ENCODE measurements at regions not wholly inside any gene's neighbourhood (a gene's known extent, or its start where the extent isn't known, plus 50 kb on each side); places are given as distances from the start of the nearest gene placed in this dataset.
"Not testable (repeated sequence)": the region's sequence is repeated elsewhere in the genome, so short reads cannot be mapped to it uniquely, and the experiment has no call there.

DNA sequence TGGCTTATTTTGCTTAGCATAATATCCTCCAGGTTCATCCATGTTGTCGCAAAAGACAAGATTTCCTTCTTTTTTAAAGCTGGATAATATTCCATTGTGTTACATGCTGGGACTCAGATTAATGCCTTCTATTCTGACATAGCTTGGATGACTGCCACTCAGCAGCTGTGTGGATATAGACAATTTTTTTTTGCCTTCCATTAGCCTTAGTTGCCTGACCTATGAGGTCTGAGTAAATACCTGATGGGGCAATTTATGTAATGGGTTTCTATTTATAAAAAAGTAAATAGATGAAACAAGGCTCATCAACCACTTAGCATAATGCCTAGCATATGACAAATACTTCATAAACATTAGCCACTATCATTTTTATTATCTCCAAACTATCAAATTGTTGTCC, 515.4 kb downstream of the ZNF674 start:
- no peak overlapping the region for H3K4me3 ChIP-seq (ENCODE audit: low read length)
- H3K9me3 ChIP-seq (ENCODE audit: low read depth, low read length): no peaks in the 10 kb centered on the region
- H3K4me1 ChIP-seq (ENCODE audit: insufficient read depth, low read length): no peaks in the 10 kb centered on the region
- H3K27me3 ChIP-seq (ENCODE audit: insufficient read depth, low read length): no peaks in the 10 kb centered on the region

- no peaks in the 10 kb centered on the region for H3K9me3 ChIP-seq (ENCODE audit: low read depth, low read length)
- H3K4me3 ChIP-seq (ENCODE audit: low read length): no peak overlapping the region
- H3K27me3 ChIP-seq (ENCODE audit: insufficient read depth, low read length): no peaks in the 10 kb centered on the region
- H3K4me1 ChIP-seq (ENCODE audit: insufficient read depth, low read length): no peaks in the 10 kb centered on the region
Measured at GRCh38 chrX:46016296-46016695, 528.9 kb downstream of the ZNF674 start.

DNA sequence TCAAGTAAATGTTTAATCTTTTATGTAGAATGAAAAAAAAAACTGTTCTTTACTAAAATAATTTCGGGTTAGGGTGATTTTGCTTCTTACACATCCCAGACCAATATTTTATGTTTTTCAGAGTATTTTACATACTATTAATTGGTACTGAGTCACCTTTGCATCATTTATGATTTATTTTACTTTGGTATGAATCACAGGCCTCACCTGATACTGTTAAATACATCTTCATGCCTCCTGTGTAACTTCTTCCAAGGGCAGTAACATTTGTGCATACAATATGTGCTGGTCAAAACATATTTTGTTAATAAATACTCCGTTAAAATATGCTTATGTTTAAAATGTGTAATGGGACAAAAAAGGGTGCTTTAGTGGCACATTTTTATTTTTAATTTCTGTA, 529.6 kb downstream of the ZNF674 start:
- H3K27me3 ChIP-seq (ENCODE audit: insufficient read depth, low read length): no peaks in the 10 kb centered on the region
- H3K9me3 ChIP-seq (ENCODE audit: low read depth, low read length): no peaks in the 10 kb centered on the region
- no peak overlapping the region for H3K4me3 ChIP-seq (ENCODE audit: low read length)
- no peaks in the 10 kb centered on the region for H3K4me1 ChIP-seq (ENCODE audit: insufficient read depth, low read length)

- no peaks in the 10 kb centered on the region for H3K4me1 ChIP-seq (ENCODE audit: insufficient read depth, low read length)
- no peaks in the 10 kb centered on the region for H3K27me3 ChIP-seq (ENCODE audit: insufficient read depth, low read length)
- no peaks in the 10 kb centered on the region for H3K9me3 ChIP-seq (ENCODE audit: low read depth, low read length)
- H3K4me3 ChIP-seq (ENCODE audit: low read length): no peak overlapping the region
Measured at GRCh38 chrX:45992402-45993123, 552.7 kb downstream of the ZNF674 start.

DNA sequence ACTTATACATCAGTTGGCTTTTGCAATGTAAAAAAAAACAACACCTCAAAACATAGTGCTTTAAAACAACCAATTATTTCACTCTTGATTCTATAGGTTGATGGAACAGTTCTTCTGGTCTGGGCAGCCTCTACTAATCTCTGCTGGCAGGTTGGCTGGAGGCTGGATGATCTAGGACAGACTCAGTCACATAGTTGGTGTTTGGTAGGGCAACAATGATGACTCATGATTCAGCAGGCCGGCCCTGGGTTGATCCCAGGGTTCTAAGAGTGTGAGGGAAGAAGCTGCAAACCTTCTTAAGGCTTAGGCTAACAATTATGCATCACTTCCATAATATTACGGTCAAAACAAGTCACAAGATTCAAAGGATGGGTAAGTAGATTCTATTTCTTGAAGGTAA, 558.2 kb downstream of the ZNF674 start:
- no peaks in the 10 kb centered on the region for H3K4me1 ChIP-seq (ENCODE audit: insufficient read depth, low read length)
- no peaks in the 10 kb centered on the region for H3K27me3 ChIP-seq (ENCODE audit: insufficient read depth, low read length)
- H3K9me3 ChIP-seq (ENCODE audit: low read depth, low read length): no peaks in the 10 kb centered on the region
- no peak overlapping the region for H3K4me3 ChIP-seq (ENCODE audit: low read length)

- no peaks in the 10 kb centered on the region for H3K9me3 ChIP-seq (ENCODE audit: low read depth, low read length)
- H3K27me3 ChIP-seq (ENCODE audit: insufficient read depth, low read length): no peaks in the 10 kb centered on the region
- no peaks in the 10 kb centered on the region for H3K4me1 ChIP-seq (ENCODE audit: insufficient read depth, low read length)
- no peak overlapping the region for H3K4me3 ChIP-seq (ENCODE audit: low read length)
Measured at GRCh38 chrX:45986081-45986480, 559.1 kb downstream of the ZNF674 start.

DNA sequence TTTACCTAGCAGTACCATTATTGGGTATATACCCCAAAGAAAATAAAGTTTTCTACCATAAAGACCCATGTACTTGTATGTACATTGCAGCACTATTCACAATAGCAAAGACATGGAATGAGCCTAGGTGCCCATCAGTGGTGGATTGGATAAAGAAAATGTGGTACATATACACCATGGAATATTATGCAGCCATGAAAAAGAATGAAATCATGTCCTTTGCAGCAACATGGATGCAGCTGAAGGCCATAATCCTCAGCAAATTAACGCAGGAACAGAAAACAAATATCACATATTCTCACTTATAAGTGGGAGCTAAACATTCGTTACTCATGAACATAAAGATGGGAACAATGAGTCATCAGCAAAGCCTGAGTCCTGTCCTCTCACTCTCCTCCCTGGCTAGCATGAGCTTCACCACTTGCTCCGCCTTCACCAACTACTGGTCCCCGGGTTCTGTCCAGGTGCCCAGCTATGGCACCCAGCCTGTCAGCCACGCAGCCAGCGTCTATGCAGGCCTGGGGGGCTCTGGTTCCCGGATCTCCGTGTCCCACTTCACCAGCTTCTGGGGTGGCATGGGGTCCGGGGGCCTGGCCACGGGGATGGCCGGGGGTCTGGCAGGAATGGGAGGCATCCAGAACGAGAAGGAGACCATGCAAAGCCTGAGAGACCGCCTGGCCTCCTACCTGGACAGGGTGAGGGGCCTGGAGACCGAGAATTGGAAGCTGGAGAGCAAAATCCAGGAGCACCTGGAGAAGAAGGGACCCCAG, 562.1 kb downstream of the ZNF674 start:
- H3K4me1 ChIP-seq (ENCODE audit: insufficient read depth, low read length); H3K9me3 ChIP-seq (ENCODE audit: low read depth, low read length); H3K27me3 ChIP-seq (ENCODE audit: insufficient read depth, low read length); H3K4me3 ChIP-seq (ENCODE audit: low read length): not testable (repeated sequence)

- H3K4me1 ChIP-seq (ENCODE audit: insufficient read depth, low read length): no peaks in the 10 kb centered on the region
- H3K27me3 ChIP-seq (ENCODE audit: insufficient read depth, low read length): no peaks in the 10 kb centered on the region
- no peaks in the 10 kb centered on the region for H3K9me3 ChIP-seq (ENCODE audit: low read depth, low read length)
- H3K4me3 ChIP-seq (ENCODE audit: low read length): no peak overlapping the region
Measured at GRCh38 chrX:45980726-45981125, 564.5 kb downstream of the ZNF674 start.

- Histone ChIP-seq H3K4me3 (ENCODE audit: low read length) (no peak overlapping the region), H3K27me3 (ENCODE audit: insufficient read depth, low read length) (no peaks in the 10 kb centered on the region), H3K4me1 (ENCODE audit: insufficient read depth, low read length) (no peaks in the 10 kb centered on the region), H3K9me3 (ENCODE audit: low read depth, low read length) (no peaks in the 10 kb centered on the region)
Measured at GRCh38 chrX:45975633-45976032, 569.6 kb downstream of the ZNF674 start.

- Histone ChIP-seq H3K27me3 (ENCODE audit: insufficient read depth, low read length) (no peaks in the 10 kb centered on the region), H3K9me3 (ENCODE audit: low read depth, low read length) (no peaks in the 10 kb centered on the region), H3K4me3 (ENCODE audit: low read length) (no peak overlapping the region), H3K4me1 (ENCODE audit: insufficient read depth, low read length) (no peaks in the 10 kb centered on the region)
Measured at GRCh38 chrX:45972636-45973035, 572.6 kb downstream of the ZNF674 start.

- Histone ChIP-seq H3K27me3 (ENCODE audit: insufficient read depth, low read length) (no peaks in the 10 kb centered on the region), H3K4me3 (ENCODE audit: low read length) (no peak overlapping the region), H3K4me1 (ENCODE audit: insufficient read depth, low read length) (no peaks in the 10 kb centered on the region), H3K9me3 (ENCODE audit: low read depth, low read length) (no peaks in the 10 kb centered on the region)
Measured at GRCh38 chrX:45959567-45959966, 585.7 kb downstream of the ZNF674 start.

GRCh38 chrX:45956191-45956870, 588.9 kb downstream of the ZNF674 start:
- Histone ChIP-seq H3K4me3 (ENCODE audit: low read length) (no peak overlapping the region), H3K9me3 (ENCODE audit: low read depth, low read length) (no peaks in the 10 kb centered on the region), H3K4me1 (ENCODE audit: insufficient read depth, low read length) (no peaks in the 10 kb centered on the region), H3K27me3 (ENCODE audit: insufficient read depth, low read length) (no peaks in the 10 kb centered on the region)

DNA sequence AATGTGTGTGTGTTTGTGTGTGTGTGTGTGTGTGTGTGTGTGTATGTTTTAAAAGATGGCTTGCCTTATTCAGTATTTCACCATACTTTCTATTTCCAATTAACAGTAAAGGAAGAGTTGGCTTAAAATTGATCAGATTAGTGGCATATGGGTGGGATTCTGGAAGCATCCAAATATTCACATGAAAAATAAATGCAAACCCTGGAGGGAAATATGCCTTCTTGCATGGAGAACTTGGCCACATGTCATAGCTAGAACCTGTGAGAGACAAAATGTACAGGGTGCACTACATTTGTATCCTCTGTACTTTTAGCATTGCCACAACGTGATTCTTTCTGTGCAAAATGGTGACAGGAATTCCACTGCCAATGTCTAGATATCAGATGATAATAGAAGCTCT, 589.6 kb downstream of the ZNF674 start:
- H3K4me1 ChIP-seq (ENCODE audit: insufficient read depth, low read length): no peaks in the 10 kb centered on the region
- H3K4me3 ChIP-seq (ENCODE audit: low read length): no peak overlapping the region
- no peaks in the 10 kb centered on the region for H3K27me3 ChIP-seq (ENCODE audit: insufficient read depth, low read length)
- no peaks in the 10 kb centered on the region for H3K9me3 ChIP-seq (ENCODE audit: low read depth, low read length)

DNA sequence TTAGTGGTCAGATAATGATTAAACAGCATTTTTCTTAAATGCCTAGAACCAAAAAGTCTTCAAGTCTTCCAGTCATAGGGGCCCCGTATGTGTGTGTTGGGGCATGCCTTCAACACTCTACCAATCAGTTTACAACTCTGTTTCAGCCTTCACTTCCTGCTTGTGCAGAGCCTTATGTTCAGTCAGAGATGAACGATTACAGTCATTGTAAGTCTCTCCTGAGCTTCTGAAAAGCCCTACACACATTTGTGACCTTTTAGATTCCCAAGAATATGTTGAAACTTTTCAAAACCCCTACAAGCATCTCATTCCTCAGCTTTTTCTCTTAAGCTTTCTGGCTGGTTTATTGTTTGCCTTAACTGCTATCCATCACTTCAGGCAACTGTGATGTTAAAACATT, 591.2 kb downstream of the ZNF674 start:
- Histone ChIP-seq H3K4me1 (ENCODE audit: insufficient read depth, low read length) (no peaks in the 10 kb centered on the region), H3K27me3 (ENCODE audit: insufficient read depth, low read length) (no peaks in the 10 kb centered on the region), H3K9me3 (ENCODE audit: low read depth, low read length) (no peaks in the 10 kb centered on the region), H3K4me3 (ENCODE audit: low read length) (no peak overlapping the region)

DNA sequence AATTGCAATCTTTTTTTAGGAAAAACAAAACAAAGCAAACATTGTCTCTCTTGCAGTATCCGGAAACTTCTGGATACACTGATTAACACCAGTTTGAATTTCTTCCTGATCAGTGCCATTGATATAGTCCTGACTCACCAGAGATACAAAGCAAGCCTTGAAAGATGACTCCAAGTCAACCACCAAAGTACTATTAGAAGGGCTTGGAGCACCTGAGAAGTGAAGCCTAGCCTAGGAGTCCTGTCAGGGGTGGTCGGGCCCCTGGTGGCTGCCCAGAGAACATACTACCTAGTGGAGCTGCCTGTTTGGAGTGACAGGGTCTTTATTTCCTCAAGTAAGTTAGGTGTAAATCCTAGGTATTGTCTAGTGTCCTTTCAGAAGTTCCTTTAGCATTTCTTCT, 593.2 kb downstream of the ZNF674 start:
- no peak overlapping the region for H3K4me3 ChIP-seq (ENCODE audit: low read length)

More for the DNA sequence above, 593.2 kb downstream of the ZNF674 start:
- Histone ChIP-seq H3K9me3 (ENCODE audit: low read depth, low read length) (no peaks in the 10 kb centered on the region), H3K4me1 (ENCODE audit: insufficient read depth, low read length) (no peaks in the 10 kb centered on the region), H3K27me3 (ENCODE audit: insufficient read depth, low read length) (no peaks in the 10 kb centered on the region)

Measured in mononuclear cell (primary cell).